ENCODE measurements at regions not wholly inside any gene's neighbourhood (a gene's known extent, or its start where the extent isn't known, plus 50 kb on each side); places are given as distances from the start of the nearest gene placed in this dataset.

DNA sequence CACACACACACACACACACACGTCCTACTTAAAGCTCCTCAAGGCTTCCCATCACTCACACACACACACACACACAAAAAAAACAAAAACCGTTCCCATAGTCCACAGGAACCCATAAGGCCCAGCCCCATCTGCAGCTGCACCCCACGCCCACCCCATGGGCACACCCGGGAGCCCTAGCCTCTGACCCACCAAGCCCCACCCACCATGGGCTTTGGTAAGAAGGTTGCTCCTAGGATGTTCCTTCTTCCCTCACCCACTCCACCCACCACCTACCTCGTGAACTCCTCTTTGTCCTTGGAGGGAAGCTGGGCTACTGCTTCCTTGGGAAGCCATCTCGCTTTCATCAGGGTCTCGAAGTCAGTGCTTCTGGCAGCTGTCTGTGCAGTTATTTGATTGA lies 115.1 kb downstream of the TPRA1 start:
- H3K36me3 ChIP-seq = no peaks in the 10 kb centered on the region
- no peak overlapping the region for H3K27ac ChIP-seq
- no peaks in the 10 kb centered on the region for H3K4me1 ChIP-seq
- DNase-seq = no peak
- H3K9me3 ChIP-seq = no peaks in the 10 kb centered on the region
- H3K4me3 ChIP-seq = no peak overlapping the region
- no peak for TF ChIP-seq POLR2A (IDR thresholded peaks at IDR 0.05)
- TF ChIP-seq, protein P1, sequence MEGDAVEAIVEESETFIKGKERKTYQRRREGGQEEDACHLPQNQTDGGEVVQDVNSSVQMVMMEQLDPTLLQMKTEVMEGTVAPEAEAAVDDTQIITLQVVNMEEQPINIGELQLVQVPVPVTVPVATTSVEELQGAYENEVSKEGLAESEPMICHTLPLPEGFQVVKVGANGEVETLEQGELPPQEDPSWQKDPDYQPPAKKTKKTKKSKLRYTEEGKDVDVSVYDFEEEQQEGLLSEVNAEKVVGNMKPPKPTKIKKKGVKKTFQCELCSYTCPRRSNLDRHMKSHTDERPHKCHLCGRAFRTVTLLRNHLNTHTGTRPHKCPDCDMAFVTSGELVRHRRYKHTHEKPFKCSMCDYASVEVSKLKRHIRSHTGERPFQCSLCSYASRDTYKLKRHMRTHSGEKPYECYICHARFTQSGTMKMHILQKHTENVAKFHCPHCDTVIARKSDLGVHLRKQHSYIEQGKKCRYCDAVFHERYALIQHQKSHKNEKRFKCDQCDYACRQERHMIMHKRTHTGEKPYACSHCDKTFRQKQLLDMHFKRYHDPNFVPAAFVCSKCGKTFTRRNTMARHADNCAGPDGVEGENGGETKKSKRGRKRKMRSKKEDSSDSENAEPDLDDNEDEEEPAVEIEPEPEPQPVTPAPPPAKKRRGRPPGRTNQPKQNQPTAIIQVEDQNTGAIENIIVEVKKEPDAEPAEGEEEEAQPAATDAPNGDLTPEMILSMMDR (IDR thresholded peaks at IDR 0.05) = no peak
- H3K27me3 ChIP-seq = no peaks in the 10 kb centered on the region
- intact Hi-C loops (cut with DNase I; ENCODE audit: low total_unique reads) = no loop called here

DNA sequence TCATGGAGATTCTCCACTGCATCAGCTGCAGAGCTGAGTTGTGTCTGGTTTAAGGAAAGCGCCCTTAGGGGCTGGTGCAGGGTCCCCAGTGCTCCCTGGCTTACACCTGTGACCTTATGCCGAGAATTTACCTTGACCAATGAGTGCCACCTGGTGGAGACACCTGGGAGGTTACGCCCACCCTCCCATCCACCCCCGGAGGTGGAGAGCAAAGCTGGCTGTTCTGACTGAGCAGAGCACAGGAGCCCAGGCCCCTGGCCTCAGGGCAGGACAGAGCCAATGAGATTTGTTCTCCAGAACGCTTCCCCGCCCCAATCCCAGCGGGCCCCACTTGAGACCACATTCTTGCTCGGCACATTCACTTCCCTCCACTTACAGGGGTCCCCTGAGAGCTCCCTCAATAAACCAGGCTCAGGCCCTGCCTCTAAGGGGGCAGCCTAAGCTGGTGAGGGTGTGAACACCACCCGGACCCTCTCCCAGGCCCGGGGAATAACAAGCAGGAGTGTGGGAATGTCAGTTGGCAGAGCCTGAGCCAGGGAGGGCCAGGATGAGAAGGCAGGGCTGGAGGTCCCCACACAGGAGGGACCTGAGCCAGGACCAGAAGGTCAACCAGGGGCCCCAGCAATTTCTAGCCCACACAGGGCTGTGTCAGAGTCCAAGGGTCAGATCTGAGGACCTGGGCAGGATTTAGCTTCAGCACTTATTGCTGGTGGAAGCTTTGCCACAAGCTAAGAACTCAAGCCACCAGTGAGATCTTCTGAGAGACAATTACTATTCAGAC lies 117.1 kb downstream of the TPRA1 start:
- Histone ChIP-seq H3K27ac (no peak overlapping the region), H3K27me3 (no peaks in the 10 kb centered on the region), H3K4me1 (no peaks in the 10 kb centered on the region), H3K36me3 (no peaks in the 10 kb centered on the region), H3K9me3 (no peaks in the 10 kb centered on the region), H3K4me3 (no peak overlapping the region)
- intact Hi-C loops (cut with DNase I; ENCODE audit: low total_unique reads) = no loop called here
- no peak for TF ChIP-seq POLR2A (IDR thresholded peaks at IDR 0.05)
- TF ChIP-seq, protein P1 (IDR thresholded peaks at IDR 0.05) = no peak
- DNase-seq = no peak

DNA sequence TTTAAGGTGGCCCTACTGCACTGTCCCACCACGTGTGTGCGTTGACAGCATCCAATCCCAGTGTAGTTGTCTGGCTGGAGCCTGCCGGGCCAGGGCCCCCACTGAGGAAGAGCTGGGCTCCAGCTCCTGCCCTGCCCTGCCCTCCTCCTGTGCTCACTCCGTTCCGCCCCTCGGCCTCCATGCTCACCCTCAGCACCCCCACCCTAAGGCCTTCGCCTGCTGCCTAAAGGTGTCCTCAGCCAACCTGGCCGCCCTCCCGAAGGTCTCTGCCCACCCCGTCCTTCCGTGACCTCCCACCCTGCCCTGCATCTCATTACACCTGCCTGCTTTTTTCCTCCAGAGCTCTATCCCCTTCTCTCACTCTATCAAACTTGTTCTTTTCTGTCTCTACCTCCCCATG lies 118.0 kb downstream of the TPRA1 start:
- Histone ChIP-seq H3K36me3 (no peaks in the 10 kb centered on the region), H3K27me3 (no peaks in the 10 kb centered on the region), H3K4me1 (no peaks in the 10 kb centered on the region), H3K9me3 (no peaks in the 10 kb centered on the region), H3K27ac (no peak overlapping the region), H3K4me3 (no peak overlapping the region)
- intact Hi-C loops (cut with DNase I; ENCODE audit: low total_unique reads) = no loop called here
- DNase-seq = no peak
- no peak for TF ChIP-seq POLR2A (IDR thresholded peaks at IDR 0.05)
- TF ChIP-seq, protein P1 (IDR thresholded peaks at IDR 0.05) = no peak

DNA sequence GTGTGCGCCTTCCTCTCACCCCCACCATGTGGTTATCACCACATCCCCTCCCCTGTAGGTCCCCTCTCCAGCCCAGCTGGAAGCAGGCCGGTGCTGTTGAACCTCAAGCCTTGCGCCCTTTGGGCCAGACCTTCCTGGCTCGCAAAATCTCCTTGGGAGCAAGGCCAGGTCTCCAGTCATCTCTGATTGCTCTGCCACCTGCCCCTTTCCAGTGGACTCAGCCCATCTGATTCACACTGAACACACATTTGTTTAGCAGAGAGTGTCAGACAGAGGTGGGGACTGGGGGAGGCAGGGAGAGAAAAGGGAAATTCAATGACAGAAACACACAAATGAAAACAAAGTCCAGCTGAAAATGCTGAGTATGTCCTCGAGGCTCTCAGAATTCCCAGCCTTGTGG lies 119.4 kb downstream of the TPRA1 start:
- no peak overlapping the region for H3K4me3 ChIP-seq
- no peak overlapping the region for H3K27ac ChIP-seq
- no peak for DNase-seq
- intact Hi-C loops (cut with DNase I; ENCODE audit: low total_unique reads) = no loop called here
- H3K36me3 ChIP-seq = no peaks in the 10 kb centered on the region
- H3K9me3 ChIP-seq = no peaks in the 10 kb centered on the region
- no peaks in the 10 kb centered on the region for H3K4me1 ChIP-seq
- TF ChIP-seq, protein P1 (IDR thresholded peaks at IDR 0.05) = no peak
- TF ChIP-seq POLR2A (IDR thresholded peaks at IDR 0.05) = no peak
- no peaks in the 10 kb centered on the region for H3K27me3 ChIP-seq

DNA sequence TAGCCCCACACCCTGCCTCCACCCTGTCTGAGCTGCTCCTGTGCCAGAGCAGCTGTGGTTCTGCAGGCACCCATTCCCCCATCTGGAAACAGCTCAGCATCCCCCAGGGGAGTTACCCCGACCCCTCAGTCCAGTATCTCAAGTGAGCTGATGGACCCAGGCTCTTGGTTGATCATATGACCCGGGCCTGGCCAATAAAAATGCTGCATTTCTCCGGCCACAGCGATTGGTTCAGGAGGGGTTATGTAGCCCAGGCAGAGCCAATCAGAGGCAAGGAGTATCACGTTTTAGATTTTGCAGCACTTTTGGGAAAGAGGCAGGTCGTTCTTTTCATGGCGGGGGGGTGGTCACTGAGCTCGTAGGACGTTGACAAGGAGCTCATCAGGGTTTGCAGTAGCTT lies 120.8 kb downstream of the TPRA1 start:
- no peak for DNase-seq
- H3K4me3 ChIP-seq = no peak overlapping the region
- TF ChIP-seq, protein P1 (IDR thresholded peaks at IDR 0.05) = no peak
- no peak for TF ChIP-seq POLR2A (IDR thresholded peaks at IDR 0.05)
- H3K4me1 ChIP-seq = no peaks in the 10 kb centered on the region
- intact Hi-C loops (cut with DNase I; ENCODE audit: low total_unique reads) = no loop called here
- no peaks in the 10 kb centered on the region for H3K36me3 ChIP-seq
- H3K9me3 ChIP-seq = no peaks in the 10 kb centered on the region
- H3K27ac ChIP-seq = no peak overlapping the region
- H3K27me3 ChIP-seq = no peaks in the 10 kb centered on the region

Data from uterus (tissue), 3 donors.